ENCODE measurements at regions not wholly inside any gene's neighbourhood (a gene's known extent, or its start where the extent isn't known, plus 50 kb on each side); places are given as distances from the start of the nearest gene placed in this dataset.

DNA sequence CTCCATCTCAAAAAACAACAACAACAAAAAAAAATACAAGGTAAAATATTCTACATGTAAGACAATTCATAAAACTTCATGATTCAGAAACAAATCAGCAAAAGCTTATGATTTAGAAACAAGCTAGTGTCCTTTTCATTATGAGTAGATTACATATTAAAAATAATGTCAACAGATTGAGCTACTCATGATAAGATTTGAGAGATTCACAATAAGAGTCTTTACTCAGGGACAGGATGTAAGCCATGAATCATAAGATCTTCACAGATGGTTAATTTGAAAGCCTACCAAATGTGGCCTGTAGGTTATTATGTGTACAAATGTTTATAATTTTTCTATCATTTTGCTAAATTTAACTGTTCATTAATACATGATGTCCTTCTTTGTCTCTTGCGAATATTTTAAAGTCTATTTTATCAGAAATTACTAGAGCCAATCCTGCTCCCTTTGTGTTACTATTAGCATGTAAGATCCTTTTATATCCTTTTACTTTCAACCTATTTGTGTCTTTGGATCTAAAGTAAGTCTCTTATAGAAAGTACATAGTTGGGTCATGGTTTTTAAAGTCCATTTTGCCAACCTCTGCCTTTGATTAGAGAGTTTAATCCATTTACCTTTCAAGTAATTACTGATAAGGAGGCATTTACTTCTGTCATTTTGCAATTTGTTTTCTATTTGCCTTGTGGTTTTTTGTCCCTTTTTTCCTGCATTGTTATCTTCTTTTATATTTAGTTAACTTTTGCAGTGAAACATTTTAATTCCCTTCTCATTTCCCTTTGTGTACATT is 68.3 kb upstream of the RXFP2 start:
- Histone ChIP-seq H3K27ac (ENCODE audit: low read depth in 1 of 2, low read length in 1 of 2) (no peak overlapping the region), H3K27me3 (ENCODE audit: control insufficient read depth in 2 of 2, insufficient read depth in 1 of 2, low read length in 1 of 2) (no peaks in the 10 kb centered on the region), H3K4me1 (ENCODE audit: control insufficient read depth in 2 of 2, insufficient read depth in 2 of 2, low read length in 2 of 2) (no peaks in the 10 kb centered on the region), H3K4me3 (ENCODE audit: low read length in 2 of 2) (no peak overlapping the region), H3K9me3 (ENCODE audit: control insufficient read depth in 2 of 2, insufficient read depth in 1 of 2, low read length in 1 of 2) (no peaks in the 10 kb centered on the region), H3K36me3 (ENCODE audit: control insufficient read depth in 2 of 2, insufficient read depth in 2 of 2, low read length in 1 of 2) (no peaks in the 10 kb centered on the region)
- WGBS = 97% methylated on average over 1 of the region's 1 CpG
- no peak for DNase-seq (ENCODE audit: low read depth in 6 of 9, low spot score in 9 of 9)

DNA sequence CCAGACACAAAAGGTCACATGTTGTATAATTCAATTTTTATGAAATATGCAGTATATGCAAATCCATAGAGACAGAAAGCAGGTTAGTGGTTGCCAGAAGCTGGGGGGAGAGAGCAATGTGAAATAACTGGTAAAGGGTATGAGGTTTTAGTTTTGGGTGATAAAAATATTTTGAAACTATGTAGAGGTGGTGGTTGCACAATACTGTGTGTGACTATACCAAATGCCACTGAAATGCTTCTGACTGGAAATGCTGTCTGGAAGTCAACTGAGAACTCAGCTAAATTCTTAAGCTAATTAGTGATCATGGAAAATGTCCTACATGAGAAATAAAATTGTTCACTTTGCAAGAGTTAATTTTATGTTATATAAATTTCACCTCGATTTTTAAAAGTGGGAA is 65.3 kb upstream of the RXFP2 start:
- DNase-seq (ENCODE audit: low read depth in 6 of 9, low spot score in 9 of 9) = no peak
- WGBS = 87% methylated on average over 1 of the region's 1 CpG
- Histone ChIP-seq H3K27me3 (ENCODE audit: control insufficient read depth in 2 of 2, insufficient read depth in 1 of 2, low read length in 1 of 2) (no peaks in the 10 kb centered on the region), H3K9me3 (ENCODE audit: control insufficient read depth in 2 of 2, insufficient read depth in 1 of 2, low read length in 1 of 2) (no peaks in the 10 kb centered on the region), H3K4me3 (ENCODE audit: low read length in 2 of 2) (no peak overlapping the region), H3K36me3 (ENCODE audit: control insufficient read depth in 2 of 2, insufficient read depth in 2 of 2, low read length in 1 of 2) (no peaks in the 10 kb centered on the region), H3K4me1 (ENCODE audit: control insufficient read depth in 2 of 2, insufficient read depth in 2 of 2, low read length in 2 of 2) (no peaks in the 10 kb centered on the region), H3K27ac (ENCODE audit: low read depth in 1 of 2, low read length in 1 of 2) (no peak overlapping the region)

DNA sequence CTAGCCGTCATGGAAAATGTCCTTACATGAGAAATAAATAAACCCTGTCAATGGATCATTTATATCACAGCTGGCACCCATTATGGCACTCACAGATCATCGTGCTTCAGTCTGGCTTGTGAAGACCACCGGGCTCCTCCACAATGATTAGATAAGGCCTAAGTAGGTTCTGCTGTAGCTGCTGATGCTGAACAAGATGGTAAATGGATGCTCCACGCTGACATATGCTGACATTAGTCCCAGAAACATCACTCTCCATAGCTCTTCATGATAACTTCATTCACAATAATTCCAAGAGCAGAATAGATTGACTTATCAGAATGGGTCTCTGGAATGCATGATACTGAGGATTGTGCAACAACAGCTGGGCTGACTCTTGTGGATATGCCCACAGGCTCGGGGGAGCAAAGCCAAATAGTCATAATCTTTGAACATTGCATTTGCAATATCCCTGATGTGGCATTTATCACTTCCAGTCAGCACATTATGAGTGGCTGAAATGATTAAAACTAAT is 63.8 kb upstream of the RXFP2 start:
- Histone ChIP-seq H3K36me3 (ENCODE audit: control insufficient read depth in 2 of 2, insufficient read depth in 2 of 2, low read length in 1 of 2) (no peaks in the 10 kb centered on the region), H3K4me3 (ENCODE audit: low read length in 2 of 2) (no peak overlapping the region), H3K9me3 (ENCODE audit: control insufficient read depth in 2 of 2, insufficient read depth in 1 of 2, low read length in 1 of 2) (no peaks in the 10 kb centered on the region), H3K27me3 (ENCODE audit: control insufficient read depth in 2 of 2, insufficient read depth in 1 of 2, low read length in 1 of 2) (no peaks in the 10 kb centered on the region), H3K27ac (ENCODE audit: low read depth in 1 of 2, low read length in 1 of 2) (no peak overlapping the region), H3K4me1 (ENCODE audit: control insufficient read depth in 2 of 2, insufficient read depth in 2 of 2, low read length in 2 of 2) (no peaks in the 10 kb centered on the region)
- WGBS = 80% methylated on average over 5 of the region's 5 CpGs
- DNase-seq (ENCODE audit: low read depth in 6 of 9, low spot score in 9 of 9) = no peak

DNA sequence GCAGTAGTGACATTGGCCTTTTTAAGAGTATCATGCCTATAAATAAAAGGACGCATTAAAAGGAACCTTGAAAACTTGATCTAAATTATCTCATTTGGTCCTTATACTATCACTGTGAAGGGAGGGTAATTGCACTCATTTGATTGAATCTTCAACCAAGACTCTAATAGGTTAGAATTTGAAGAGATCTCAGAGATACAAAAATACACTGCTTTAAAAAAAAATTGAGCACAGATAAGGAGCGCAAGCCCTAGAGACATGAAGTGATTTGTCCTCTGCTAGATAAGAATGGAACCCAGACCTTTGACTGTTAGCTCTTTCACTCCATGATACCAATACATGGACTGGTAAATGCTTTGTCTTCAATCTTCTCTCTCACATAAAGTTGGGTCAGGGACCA is 58.2 kb upstream of the RXFP2 start:
- Histone ChIP-seq H3K9me3 (ENCODE audit: control insufficient read depth in 2 of 2, insufficient read depth in 1 of 2, low read length in 1 of 2) (no peaks in the 10 kb centered on the region), H3K27me3 (ENCODE audit: control insufficient read depth in 2 of 2, insufficient read depth in 1 of 2, low read length in 1 of 2) (no peaks in the 10 kb centered on the region), H3K27ac (ENCODE audit: low read depth in 1 of 2, low read length in 1 of 2) (no peak overlapping the region), H3K4me1 (ENCODE audit: control insufficient read depth in 2 of 2, insufficient read depth in 2 of 2, low read length in 2 of 2) (no peaks in the 10 kb centered on the region), H3K36me3 (ENCODE audit: control insufficient read depth in 2 of 2, insufficient read depth in 2 of 2, low read length in 1 of 2) (no peaks in the 10 kb centered on the region), H3K4me3 (ENCODE audit: low read length in 2 of 2) (no peak overlapping the region)
- no peak for DNase-seq (ENCODE audit: low read depth in 6 of 9, low spot score in 9 of 9)
- 97% methylated on average over 2 of the region's 2 CpGs for WGBS

DNA sequence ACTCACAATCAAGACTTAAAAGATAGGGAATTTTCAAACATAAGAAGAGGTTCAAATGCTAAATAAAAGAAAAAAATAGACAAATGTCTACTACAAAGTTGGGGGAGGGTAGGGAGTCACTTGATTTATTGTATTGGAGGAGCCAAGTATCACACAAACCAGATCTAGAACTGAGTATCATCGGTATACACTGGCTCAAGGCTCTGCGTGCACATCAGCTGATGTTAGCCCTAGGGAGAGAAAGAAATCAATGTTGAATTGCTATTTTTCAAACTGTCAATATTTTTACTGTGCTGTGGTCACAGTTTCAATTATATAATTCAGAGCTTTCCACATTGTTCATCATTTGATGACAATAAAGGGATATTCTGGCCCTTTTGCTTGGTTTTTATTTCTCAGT is 54.9 kb upstream of the RXFP2 start:
- H3K36me3 ChIP-seq (ENCODE audit: control insufficient read depth in 2 of 2, insufficient read depth in 2 of 2, low read length in 1 of 2) = no peaks in the 10 kb centered on the region
- WGBS = 99% methylated on average over 2 of the region's 2 CpGs

DNA sequence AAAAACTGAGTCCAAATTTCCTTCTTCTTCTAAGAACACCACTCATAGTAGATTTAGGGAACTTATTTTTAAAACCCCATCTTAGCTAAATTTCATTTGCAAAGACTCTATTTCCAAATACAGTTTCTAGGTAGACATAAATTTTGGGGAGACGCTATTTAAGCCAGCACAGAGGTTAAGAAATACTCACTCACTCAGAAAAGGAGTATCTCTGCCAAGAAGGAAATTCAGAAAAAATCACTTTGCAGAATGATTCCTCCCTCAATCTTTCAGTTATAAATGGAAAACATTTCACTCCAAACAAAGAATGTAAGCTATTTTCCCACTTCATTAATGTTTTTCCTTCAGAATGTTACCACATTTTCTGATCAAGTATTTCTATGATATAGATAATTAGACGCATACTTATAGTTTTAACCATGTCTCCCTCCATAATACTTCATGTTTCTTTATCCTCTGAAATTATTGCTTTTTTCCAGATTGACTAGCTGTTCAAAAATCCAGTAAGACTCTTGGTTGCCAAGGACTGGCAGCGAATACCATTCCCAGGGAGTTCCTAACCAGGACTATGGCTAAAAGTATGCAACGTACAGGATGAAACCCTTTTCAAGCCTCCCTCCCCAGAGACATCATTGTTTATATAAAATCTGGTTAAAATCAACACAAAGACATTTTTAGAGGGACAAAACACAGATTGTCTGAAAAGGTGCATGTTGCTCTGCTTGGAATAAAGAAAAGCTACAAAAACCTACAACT is 52.5 kb upstream of the RXFP2 start:
- WGBS = 90% methylated on average over 4 of the region's 4 CpGs
- no peak for DNase-seq (ENCODE audit: low read depth in 6 of 9, low spot score in 9 of 9)
- H3K27me3 ChIP-seq (ENCODE audit: control insufficient read depth in 2 of 2, insufficient read depth in 1 of 2, low read length in 1 of 2) = no peaks in the 10 kb centered on the region
- H3K36me3 ChIP-seq (ENCODE audit: control insufficient read depth in 2 of 2, insufficient read depth in 2 of 2, low read length in 1 of 2) = no peaks in the 10 kb centered on the region
- no peaks in the 10 kb centered on the region for H3K4me1 ChIP-seq (ENCODE audit: control insufficient read depth in 2 of 2, insufficient read depth in 2 of 2, low read length in 2 of 2)
- no peak overlapping the region for H3K27ac ChIP-seq (ENCODE audit: low read depth in 1 of 2, low read length in 1 of 2)
- H3K9me3 ChIP-seq (ENCODE audit: control insufficient read depth in 2 of 2, insufficient read depth in 1 of 2, low read length in 1 of 2) = no peaks in the 10 kb centered on the region
- H3K4me3 ChIP-seq (ENCODE audit: low read length in 2 of 2) = no peak overlapping the region

More for the DNA sequence above, 54.9 kb upstream of the RXFP2 start:
- H3K27ac ChIP-seq (ENCODE audit: low read depth in 1 of 2, low read length in 1 of 2) = no peak overlapping the region
- H3K4me3 ChIP-seq (ENCODE audit: low read length in 2 of 2) = no peak overlapping the region
- H3K4me1 ChIP-seq (ENCODE audit: control insufficient read depth in 2 of 2, insufficient read depth in 2 of 2, low read length in 2 of 2) = no peaks in the 10 kb centered on the region
- no peaks in the 10 kb centered on the region for H3K9me3 ChIP-seq (ENCODE audit: control insufficient read depth in 2 of 2, insufficient read depth in 1 of 2, low read length in 1 of 2)
- DNase-seq (ENCODE audit: low read depth in 6 of 9, low spot score in 9 of 9) = no peak
- no peaks in the 10 kb centered on the region for H3K27me3 ChIP-seq (ENCODE audit: control insufficient read depth in 2 of 2, insufficient read depth in 1 of 2, low read length in 1 of 2)
